SHP77 (cell line): ENCODE measurements at regions not wholly inside any gene's neighbourhood (a gene's known extent, or its start where the extent isn't known, plus 50 kb on each side); places are given as distances from the start of the nearest gene placed in this dataset.
"Not testable (repeated sequence)": the region's sequence is repeated elsewhere in the genome, so short reads cannot be mapped to it uniquely, and the experiment has no call there.

Experiments
- DNase-seq, 2 experiments: peaks; one replicate each; lab custom pipeline; 2025; lab: John Stamatoyannopoulos, UW

DNA sequence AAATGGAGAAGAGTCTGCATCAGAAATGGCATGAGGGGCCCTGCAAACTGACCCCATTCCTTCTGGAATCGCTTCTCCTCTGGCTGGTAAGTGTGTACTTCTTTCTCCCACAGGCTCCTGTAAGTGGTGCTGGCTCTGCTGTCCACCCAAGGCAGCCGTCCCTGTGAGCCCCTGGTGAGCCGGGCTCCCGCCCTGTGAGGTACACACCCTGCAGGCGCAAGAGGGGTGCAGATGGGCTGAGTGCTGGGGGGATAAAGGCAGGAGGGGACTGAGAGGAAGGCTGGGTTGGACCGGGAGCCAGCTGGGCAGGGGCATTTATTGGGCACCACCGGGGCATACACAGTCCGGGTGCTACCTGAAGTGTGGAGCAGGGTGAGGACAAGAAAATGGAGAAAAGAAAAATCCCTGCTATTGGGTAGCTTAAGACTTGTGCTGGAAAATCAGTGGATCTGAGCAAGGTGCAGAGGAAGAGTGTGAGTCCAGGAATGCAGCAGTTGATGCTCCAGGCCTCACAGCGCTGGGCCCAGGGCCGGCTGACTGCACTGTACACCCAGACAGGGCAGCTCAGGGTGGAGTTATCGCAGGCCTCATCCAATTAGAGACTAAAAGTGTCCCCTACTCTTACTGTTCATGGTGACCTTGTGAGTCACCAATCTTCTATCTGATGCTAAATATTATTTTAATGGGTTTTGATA is 455.1 kb upstream of the B3GAT1 start:
- no peak for DNase-seq

- DNase-seq: no peak
Observed at GRCh38 chr11:134866215-134866614, 454.2 kb upstream of the B3GAT1 start.

DNA sequence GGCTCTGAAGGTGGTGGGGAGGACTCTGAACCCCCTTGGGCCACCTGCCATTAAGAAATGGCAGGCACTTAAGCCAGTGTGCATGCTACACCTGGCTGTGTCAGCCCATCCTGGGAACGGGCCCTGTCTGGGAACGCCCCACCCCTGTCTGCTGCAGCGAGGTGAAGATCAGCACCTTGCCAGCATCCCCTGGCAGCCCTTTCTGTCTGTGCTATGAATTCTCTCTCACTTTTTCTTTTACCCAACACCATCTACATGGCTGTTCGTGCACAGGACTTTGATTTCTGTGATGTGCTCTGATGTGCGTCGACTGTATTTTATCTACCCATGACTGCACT is 452.9 kb upstream of the B3GAT1 start:
- no peak for DNase-seq

DNA sequence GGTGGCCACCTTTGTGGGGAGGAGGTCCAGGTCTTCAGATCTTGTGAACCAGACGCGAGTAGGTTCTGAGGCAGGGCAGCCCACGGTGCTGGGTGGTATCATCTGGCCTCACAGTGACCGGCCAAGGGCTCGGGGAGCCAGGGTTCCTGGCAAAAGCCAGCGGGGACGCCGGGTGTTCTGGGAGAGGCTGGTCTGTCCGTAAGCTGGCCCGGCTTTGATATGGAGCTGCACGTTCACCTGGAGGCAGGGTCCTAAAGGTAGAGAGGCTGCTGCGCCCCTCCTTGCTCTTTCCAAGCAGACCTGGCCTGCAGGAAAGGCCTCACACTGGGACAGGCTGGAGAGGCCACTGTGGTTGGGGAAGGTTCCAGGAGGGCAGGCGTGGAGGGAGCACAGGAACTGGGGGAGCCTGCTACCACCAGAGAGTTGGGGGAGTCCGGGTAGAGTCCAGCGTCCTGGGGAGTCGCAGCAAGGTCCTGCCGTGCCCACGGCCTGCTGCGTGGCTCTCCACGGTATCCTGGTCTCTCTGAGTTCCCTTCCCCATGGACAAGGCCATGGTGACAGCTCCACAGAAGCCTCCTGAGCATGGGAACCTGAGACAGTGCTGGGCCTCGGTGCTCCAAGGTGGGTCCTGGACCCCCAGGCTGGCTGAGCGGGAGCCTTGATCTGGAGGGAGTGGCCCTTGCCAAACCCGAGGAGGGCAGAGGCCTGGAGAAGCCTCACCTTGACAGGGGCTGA is 452.4 kb upstream of the B3GAT1 start:
- no peak for DNase-seq

DNA sequence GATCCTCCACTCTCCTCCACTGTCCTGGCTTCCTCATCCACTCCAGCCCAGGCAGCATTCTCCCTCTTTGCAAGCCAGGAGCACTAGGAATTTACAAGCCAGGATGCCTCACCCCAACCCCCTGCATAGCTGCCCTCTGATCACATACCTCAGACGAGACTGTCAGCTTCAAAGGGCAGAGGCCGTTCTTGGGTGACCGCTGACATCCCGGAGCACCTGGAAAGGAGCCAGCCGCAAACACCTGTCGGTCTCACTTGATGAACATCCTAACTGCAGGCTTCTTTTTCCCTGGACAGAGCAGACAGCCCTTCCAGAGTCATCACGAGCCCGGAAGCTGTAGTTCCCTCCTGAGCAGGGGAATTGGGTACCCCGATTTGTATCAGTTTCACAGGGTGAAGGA is 451.3 kb upstream of the B3GAT1 start:
- no peak for DNase-seq

- no peak for DNase-seq
Observed at GRCh38 chr11:134862587-134863195, 450.6 kb upstream of the B3GAT1 start.

GRCh38 chr11:134862105-134862502 is 450.1 kb upstream of the B3GAT1 start:
- DNase-seq: no peak

- DNase-seq: no peak
Observed at GRCh38 chr11:134861490-134862104, 449.6 kb upstream of the B3GAT1 start.

GRCh38 chr11:134858783-134859480 is 446.9 kb upstream of the B3GAT1 start:
- no peak for DNase-seq

GRCh38 chr11:134857035-134857434 is 445.0 kb upstream of the B3GAT1 start:
- DNase-seq: no peak

DNA sequence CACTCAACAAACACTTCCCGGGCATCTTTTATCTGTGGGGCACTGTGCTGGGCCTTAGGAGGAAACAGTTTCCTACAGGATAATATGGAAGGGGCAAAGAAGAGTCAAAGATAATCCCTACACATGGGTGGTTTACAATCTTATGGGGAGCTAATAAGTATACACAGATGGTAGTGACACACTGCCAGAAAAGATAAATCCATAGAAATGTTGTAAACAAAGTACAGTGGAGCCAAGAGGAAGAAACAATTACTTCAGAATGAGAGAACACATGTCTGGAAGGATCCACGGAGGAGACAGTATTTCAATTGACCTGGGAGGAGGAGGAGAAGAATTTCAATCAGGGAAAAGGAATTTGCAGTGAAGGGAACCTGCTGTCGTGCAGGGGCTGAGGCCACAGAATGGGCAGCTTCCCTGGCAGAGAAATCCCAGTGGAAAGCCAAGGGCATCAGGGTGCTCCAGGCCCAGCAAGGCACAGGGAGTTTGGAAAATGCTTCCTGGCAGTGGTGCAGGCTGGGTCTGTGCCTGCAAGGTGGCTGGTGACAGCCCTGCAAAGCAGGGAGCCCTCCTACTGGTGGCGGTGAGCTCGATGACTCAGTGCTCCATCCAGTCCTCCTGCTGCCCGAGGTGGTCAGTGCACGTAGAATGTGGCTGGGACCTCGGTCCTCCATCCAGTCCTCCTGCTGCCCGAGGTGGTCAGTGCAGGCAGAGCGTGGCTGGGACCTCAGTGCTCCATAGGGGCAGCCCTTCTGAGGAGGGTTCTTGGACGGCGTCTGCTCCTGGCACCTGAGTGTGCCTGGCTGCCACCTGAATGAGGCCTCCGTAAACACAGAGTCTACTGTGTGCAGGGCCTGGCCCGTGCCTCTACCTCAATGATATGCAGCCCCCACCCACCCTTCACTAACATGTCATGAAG is 444.3 kb upstream of the B3GAT1 start:
- no peak for DNase-seq

DNA sequence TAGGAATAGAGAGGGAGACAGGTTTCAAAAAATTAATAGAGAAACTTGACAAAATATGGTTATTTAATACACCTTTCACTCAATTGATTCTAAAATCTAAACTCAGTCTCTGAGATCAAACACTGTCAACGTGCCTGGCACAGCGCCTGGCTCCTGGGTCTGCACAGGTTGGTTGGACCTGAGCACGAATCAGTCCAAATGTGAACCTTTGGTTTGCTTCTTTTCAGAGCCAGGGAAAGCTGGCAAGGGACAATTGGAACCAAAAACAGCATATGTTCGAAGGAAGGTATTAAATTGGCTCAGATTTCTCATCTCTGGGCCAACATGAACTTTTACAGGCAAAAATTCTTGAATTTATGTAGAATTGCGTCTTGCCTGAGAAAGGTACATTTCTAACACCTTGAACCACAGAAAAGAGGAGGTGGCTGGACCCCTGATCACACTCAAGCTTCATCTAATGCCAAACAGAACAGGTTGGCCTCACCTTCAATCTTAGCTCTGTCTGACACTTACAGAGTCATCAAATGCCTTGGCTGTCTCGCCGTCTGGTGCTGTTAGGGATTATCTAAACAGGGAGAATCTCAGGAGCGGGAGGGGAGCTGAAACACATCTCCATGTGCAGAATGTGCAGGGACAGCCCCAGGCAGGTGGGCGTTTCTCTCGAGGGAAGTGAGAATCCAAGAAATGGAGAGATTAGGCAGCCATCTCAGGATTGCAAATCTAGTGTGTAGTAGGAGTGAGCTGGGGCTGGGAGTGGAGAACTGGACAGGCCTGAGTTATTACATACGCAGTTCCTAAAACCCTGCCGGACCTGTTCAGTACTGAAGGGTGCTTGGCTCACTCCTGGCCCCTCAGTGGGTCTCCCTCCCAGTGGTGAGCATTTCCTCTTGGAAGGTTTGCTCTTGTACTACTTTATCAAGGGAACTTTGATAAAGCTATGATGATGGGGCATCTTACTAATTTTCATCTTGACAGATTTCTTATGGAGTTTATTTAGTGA is 442.2 kb upstream of the B3GAT1 start:
- DNase-seq: no peak

- DNase-seq: not testable (repeated sequence)
Observed at GRCh38 chr11:134851503-134852224, 439.6 kb upstream of the B3GAT1 start.

DNA sequence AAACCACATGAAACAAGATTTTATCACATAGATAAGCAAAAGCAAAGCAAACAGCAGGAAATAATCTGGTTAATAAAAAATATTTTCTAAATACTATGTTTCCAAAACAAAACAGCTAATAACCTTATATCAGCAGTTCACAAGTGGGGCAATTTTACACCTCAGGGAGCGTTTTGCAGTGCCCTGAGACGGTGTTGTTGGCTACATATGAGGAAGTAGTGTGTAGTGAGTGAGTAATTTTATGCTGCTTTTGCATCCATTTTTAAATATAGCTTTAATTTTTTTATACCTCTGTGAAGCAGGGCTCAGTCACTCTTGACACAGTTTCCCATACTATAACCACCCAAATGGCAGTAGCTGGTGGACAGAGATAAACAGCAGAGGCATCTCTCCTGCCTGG is 438.5 kb upstream of the B3GAT1 start:
- no peak for DNase-seq

- DNase-seq: no peak
Observed at GRCh38 chr11:134849833-134850232, 437.8 kb upstream of the B3GAT1 start.

DNA sequence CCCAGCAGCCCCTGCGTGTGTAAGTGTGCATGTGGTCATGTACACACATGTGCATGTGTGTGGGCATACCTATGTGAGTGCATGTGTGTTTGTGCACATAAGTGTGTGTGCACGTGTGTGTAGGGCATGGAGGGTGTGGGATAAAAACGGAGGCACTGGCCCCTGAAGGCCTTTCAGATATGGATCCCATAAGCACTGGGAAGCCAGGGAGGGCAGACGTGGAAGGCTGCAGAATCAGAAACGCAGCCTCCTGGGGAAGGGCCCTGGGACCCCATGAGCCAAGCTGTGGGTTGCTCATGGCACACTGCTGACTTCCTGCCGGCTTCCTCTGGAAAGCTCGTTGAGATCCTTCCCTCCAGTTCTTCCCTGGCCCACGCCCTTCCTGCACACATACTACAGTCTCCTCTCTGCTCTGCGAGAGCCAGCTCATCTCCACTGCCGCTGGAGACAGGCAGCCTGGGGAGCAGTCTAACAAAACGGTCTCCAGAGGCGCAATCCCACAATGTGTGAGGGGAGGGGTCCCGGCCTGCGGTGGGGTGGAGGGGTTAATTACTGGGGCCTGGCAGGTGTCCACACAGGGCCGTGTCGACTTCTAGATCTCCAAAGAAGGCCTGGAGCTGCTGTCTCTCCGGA is 435.2 kb upstream of the B3GAT1 start:
- DNase-seq: no peak

DNA sequence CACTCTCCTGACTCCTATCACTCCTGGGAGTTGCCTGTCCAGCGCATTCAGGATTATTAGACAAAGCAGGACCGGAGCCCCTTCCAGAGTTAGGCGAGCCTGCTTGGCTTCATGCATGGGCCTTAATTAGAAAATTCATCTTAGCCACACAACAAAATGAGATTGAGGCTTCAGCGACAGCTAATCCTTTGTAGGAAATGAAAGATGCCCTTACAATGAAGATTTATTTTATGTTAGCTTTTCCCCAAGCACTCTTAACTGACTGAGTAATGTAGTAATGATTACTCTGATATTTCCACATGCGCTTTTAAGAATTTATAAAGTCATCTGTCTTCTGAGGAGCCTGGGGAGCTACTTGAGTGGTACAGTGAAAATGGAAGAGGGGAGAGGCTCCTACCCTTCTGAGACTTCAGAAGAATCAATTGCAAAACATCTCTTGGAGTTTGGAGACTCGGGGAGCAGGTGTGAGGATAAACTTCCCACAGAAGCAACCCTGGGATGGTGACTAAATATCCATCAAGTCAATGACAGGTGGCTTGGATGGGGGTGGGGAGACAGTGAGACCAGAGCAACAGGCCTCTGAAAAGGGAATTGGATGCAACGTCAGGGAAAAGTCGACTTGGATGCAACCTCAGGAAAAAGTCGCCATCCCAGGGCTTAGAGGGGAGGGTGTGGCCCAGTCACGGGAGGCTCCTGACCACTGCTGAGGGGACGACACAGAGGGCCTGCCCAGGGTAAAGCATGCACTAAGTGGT is 434.5 kb upstream of the B3GAT1 start:
- DNase-seq: no peak
